ENCODE measurements at regions not wholly inside any gene's neighbourhood (a gene's known extent, or its start where the extent isn't known, plus 50 kb on each side); places are given as distances from the start of the nearest gene placed in this dataset.

- no peaks in the 10 kb centered on the region for H3K27me3 ChIP-seq
- no peaks in the 10 kb centered on the region for H3K9me3 ChIP-seq
- TF ChIP-seq POLR2A (IDR thresholded peaks at IDR 0.05) (no peak), EP300 (IDR thresholded peaks at IDR 0.05) (no peak), CTCF (IDR thresholded peaks at IDR 0.05) (no peak), POLR2AphosphoS5 (IDR thresholded peaks at IDR 0.05) (no peak)
- DNase-seq = no peak
- H3K27ac ChIP-seq = no peak overlapping the region
- H3K36me3 ChIP-seq = no peaks in the 10 kb centered on the region
- intact Hi-C loops (cut with DNase I) = no loop called here
- H3K4me3 ChIP-seq = no peak overlapping the region
- 46 to 69% methylated on average over 5 of the region's 5 CpGs for WGBS, 2 donors
- no peaks in the 10 kb centered on the region for H3K4me1 ChIP-seq
These were observed 391.7 kb upstream of the CYRIA start for GRCh38 chr2:17057109-17058017.

- no peak for TF ChIP-seq POLR2A (IDR thresholded peaks at IDR 0.05)
- Histone ChIP-seq H3K27me3 (no peaks in the 10 kb centered on the region), H3K36me3 (no peaks in the 10 kb centered on the region), H3K4me1 (no peaks in the 10 kb centered on the region), H3K9me3 (no peaks in the 10 kb centered on the region), H3K4me3 (no peak overlapping the region), H3K27ac (no peak overlapping the region)
- no peak for DNase-seq
- intact Hi-C loops (cut with DNase I) = no loop called here
- WGBS, 2 donors = 57 to 64% methylated on average over 4 of the region's 4 CpGs
These were observed 390.6 kb upstream of the CYRIA start for GRCh38 chr2:17056236-17056635.

- TF ChIP-seq EP300 (IDR thresholded peaks at IDR 0.05) (no peak), CTCF (IDR thresholded peaks at IDR 0.05) (no peak), POLR2AphosphoS5 (IDR thresholded peaks at IDR 0.05) (no peak), POLR2A (IDR thresholded peaks at IDR 0.05) (no peak)
- Histone ChIP-seq H3K36me3 (no peaks in the 10 kb centered on the region), H3K9me3 (no peaks in the 10 kb centered on the region), H3K4me1 (no peaks in the 10 kb centered on the region), H3K4me3 (no peak overlapping the region), H3K27me3 (no peaks in the 10 kb centered on the region), H3K27ac (no peak overlapping the region)
- 95 to 97% methylated on average over 5 of the region's 5 CpGs for WGBS, 2 donors
- intact Hi-C loops (cut with DNase I) = no loop called here
- DNase-seq = no peak
These were observed 386.4 kb upstream of the CYRIA start for GRCh38 chr2:17052001-17052400.

- Histone ChIP-seq H3K9me3 (no peaks in the 10 kb centered on the region), H3K27ac (no peak overlapping the region), H3K4me1 (no peaks in the 10 kb centered on the region), H3K36me3 (no peaks in the 10 kb centered on the region), H3K27me3 (no peaks in the 10 kb centered on the region), H3K4me3 (no peak overlapping the region)
- intact Hi-C loops (cut with DNase I) = no loop called here
- DNase-seq = no peak
- no peak for TF ChIP-seq POLR2A (IDR thresholded peaks at IDR 0.05)
These were observed 385.9 kb upstream of the CYRIA start for GRCh38 chr2:17051538-17051937.

- Histone ChIP-seq H3K36me3 (no peaks in the 10 kb centered on the region), H3K27ac (no peak overlapping the region), H3K9me3 (no peaks in the 10 kb centered on the region), H3K4me3 (no peak overlapping the region), H3K4me1 (no peaks in the 10 kb centered on the region), H3K27me3 (no peaks in the 10 kb centered on the region)
- WGBS, 2 donors = 73 to 74% methylated on average over 1 of the region's 1 CpG
- intact Hi-C loops (cut with DNase I) = no loop called here
- no peak for TF ChIP-seq EP300 (IDR thresholded peaks at IDR 0.05)
- TF ChIP-seq POLR2A (IDR thresholded peaks at IDR 0.05) = no peak
- no peak for TF ChIP-seq CTCF (IDR thresholded peaks at IDR 0.05)
- no peak for TF ChIP-seq POLR2AphosphoS5 (IDR thresholded peaks at IDR 0.05)
- no peak for DNase-seq
These were observed 377.5 kb upstream of the CYRIA start for GRCh38 chr2:17043173-17043572.

DNA sequence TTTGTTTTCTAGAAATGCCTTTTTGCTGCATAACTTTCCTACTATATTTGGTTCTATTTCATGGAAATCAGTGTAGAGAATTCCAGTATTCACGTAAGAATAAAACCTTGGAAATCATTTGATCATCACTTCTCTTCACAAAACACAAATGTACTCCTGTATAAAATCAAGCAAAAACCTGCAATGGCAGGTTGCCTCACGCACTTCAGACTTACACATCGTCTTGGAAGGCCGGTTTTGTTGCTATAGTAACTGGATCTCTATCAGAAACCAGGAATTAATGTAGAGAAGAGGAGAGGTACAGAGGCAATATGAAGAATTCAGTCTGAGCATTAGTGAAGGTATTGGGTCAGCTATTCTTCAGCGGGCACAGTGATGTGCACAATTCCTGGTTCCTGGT, 370.7 kb upstream of the CYRIA start:
- Histone ChIP-seq H3K9me3 (no peaks in the 10 kb centered on the region), H3K4me1 (no peaks in the 10 kb centered on the region), H3K27me3 (no peaks in the 10 kb centered on the region), H3K36me3 (no peaks in the 10 kb centered on the region), H3K27ac (no peak overlapping the region), H3K4me3 (no peak overlapping the region)
- WGBS, 2 donors = 79 to 91% methylated on average over 5 of the region's 5 CpGs
- DNase-seq = no peak
- intact Hi-C loops (cut with DNase I) = no loop called here
- TF ChIP-seq POLR2A (IDR thresholded peaks at IDR 0.05) (no peak), CTCF (IDR thresholded peaks at IDR 0.05) (no peak), POLR2AphosphoS5 (IDR thresholded peaks at IDR 0.05) (no peak), EP300 (IDR thresholded peaks at IDR 0.05) (no peak)

All from sigmoid colon (tissue), 6 donors.